Activated CD8-positive, alpha-beta T cell treated with anti-CD3 and anti-CD28 coated beads, Interleukin-2, amount 10 ng/mL, durations not matched to agents 7 days and 5 days (primary cell): ENCODE measurements at regions not wholly inside any gene's neighbourhood (a gene's known extent, or its start where the extent isn't known, plus 50 kb on each side); places are given as distances from the start of the nearest gene placed in this dataset.

Experiments used
- ATAC-seq: fragments of 150-1000 bp; cut with Tn5 transposase; one replicate; pipeline ENCODE4 v1.10.0; 2021; ENCODE audit warnings: moderate library complexity
- CTCF ChIA-PET: fragments of 350-600 bp; sonication (Branson Sonifier 250); formaldehyde crosslinking; loops from one replicate; lab custom pipeline; 2021; ENCODE audit warnings: antibody characterized with exemption; lab: Charles Lee
- POLR2A ChIA-PET: fragments of 350-600 bp; sonication (Branson Sonifier 250); formaldehyde crosslinking; loops from one replicate; lab custom pipeline; 2021; ENCODE audit warnings: antibody characterized with exemption; lab: Charles Lee
- DNase-seq: peaks from one replicate; pipeline ENCODE4 v3.0.0-alpha.2; 2020
- H3K27ac Mint-ChIP-seq: one replicate; pipeline ENCODE4 v1.8.0; 2021; ENCODE audit warnings: mild to moderate bottlenecking, mixed read lengths
- H3K27me3 Mint-ChIP-seq: one replicate; pipeline ENCODE4 v1.8.0; 2021; ENCODE audit warnings: low read depth, mixed read lengths
- H3K36me3 Mint-ChIP-seq: one replicate; pipeline ENCODE4 v1.8.0; 2021; ENCODE audit warnings: low read depth, mixed read lengths
- H3K4me1 Mint-ChIP-seq: one replicate; pipeline ENCODE4 v1.8.0; 2021; ENCODE audit warnings: low read depth, mixed read lengths
- H3K4me3 Mint-ChIP-seq: one replicate; pipeline ENCODE4 v1.8.0; 2021; ENCODE audit warnings: mild to moderate bottlenecking, mixed read lengths
- H3K9me3 Mint-ChIP-seq: one replicate; pipeline ENCODE4 v1.8.0; 2022; ENCODE audit warnings: mixed read lengths; ENCODE audit not compliant: insufficient read depth

DNA sequence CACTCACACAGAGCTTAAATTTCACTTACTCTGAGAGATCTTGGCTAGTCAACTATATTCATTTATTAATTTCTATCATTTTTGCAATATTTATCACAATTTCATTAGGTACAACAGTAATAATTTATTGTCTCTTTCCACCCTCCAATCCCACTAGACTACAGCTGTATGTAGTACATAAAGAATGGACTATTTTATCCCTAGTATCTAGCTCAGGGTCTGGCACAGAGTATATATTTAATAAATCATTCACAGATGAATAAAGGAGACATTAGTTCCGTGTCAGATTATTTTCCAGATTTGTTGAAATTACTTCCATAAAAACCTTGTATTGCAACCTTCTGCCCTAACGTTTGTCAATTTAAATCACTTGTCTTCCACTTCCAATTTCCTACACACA lies 1781.1 kb upstream of the SEL1L start:
- DNase-seq (no peak), ATAC-seq (no peak)
- Mint-ChIP-seq H3K36me3 (no peaks in the 10 kb centered on the region), H3K4me1 (no peaks in the 10 kb centered on the region), H3K4me3 (no peak overlapping the region), H3K27me3 (no peaks in the 10 kb centered on the region), H3K27ac (no peak overlapping the region), H3K9me3 (peaks cover 6% of the 10 kb centered on the region)
- CTCF ChIA-PET: no interaction called here
- POLR2A ChIA-PET: no interaction called here

DNA sequence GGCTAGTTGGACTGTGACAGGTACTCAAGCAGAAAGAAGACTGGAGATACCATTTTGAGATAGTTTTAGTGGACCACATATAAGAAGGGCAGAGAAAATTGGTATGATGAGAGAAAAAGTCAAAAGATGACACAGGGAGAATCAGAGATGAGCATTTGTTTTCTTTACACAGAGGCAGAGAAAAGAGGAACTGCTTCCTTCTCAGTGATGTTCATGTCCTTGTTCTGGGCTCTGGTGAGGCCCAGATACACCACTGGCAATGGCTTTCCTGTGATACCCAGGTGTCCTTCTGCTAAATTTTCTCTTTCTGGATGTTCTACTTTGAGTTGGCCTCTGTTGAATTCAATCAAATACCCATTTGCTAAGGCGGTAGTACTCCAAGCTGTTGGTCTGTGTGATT lies 1782.7 kb upstream of the SEL1L start:
- Mint-ChIP-seq H3K36me3 (no peaks in the 10 kb centered on the region), H3K4me3 (no peak overlapping the region), H3K27me3 (no peaks in the 10 kb centered on the region), H3K27ac (no peak overlapping the region), H3K9me3 (peaks cover 6% of the 10 kb centered on the region), H3K4me1 (no peaks in the 10 kb centered on the region)
- CTCF ChIA-PET: no interaction called here
- DNase-seq (no peak), ATAC-seq (no peak)
- POLR2A ChIA-PET: no interaction called here

DNA sequence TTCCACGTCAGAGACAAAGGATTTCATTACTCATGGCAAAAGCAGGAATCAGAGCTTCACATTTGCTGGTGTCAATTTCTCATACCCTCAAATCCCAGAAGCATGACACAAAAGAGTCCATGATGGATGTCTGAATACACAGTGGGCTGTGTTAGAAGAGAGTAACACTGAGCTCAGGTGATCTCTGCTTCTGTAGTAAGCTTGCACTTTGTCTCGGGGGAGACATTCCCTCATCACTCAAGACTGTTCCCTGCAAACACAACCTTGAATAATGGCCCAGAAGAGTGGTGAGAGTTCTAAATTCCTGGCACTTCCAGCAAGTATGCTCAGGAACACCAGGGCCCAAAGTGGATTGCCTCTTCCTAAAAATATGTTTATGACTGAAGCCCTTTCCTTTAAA lies 1787.2 kb upstream of the SEL1L start:
- Mint-ChIP-seq H3K9me3 (peaks cover 6% of the 10 kb centered on the region), H3K4me1 (no peaks in the 10 kb centered on the region), H3K27me3 (no peaks in the 10 kb centered on the region), H3K4me3 (no peak overlapping the region), H3K27ac (no peak overlapping the region), H3K36me3 (no peaks in the 10 kb centered on the region)
- ChIA-PET CTCF (no interaction called here), POLR2A (no interaction called here)
- DNase-seq (no peak), ATAC-seq (no peak)

DNA sequence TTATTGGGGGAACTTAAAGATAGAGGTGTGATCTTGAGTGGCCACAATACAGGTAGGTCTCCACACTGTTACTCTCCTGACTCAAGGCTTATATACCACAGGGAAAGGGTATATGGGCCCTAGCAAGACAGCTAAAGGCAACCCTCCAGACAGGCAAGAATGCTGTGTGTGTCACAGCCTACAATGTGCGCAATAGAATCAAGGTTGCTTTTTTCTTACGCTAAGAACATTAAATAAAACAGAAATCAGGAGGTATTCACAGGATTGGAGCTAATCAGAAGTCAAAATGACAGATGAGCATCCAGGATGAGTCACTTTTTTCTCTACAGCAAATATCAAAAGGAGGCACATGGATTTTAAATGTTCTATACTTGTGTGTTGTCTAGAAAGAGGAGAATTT lies 1797.9 kb upstream of the SEL1L start:
- Mint-ChIP-seq H3K4me1 (no peaks in the 10 kb centered on the region), H3K27ac (no peak overlapping the region), H3K9me3 (peaks cover 8% of the 10 kb centered on the region), H3K27me3 (no peaks in the 10 kb centered on the region), H3K36me3 (no peaks in the 10 kb centered on the region), H3K4me3 (no peak overlapping the region)
- ChIA-PET POLR2A (no interaction called here), CTCF (no interaction called here)
- ATAC-seq: no peak
- DNase-seq: no peak

DNA sequence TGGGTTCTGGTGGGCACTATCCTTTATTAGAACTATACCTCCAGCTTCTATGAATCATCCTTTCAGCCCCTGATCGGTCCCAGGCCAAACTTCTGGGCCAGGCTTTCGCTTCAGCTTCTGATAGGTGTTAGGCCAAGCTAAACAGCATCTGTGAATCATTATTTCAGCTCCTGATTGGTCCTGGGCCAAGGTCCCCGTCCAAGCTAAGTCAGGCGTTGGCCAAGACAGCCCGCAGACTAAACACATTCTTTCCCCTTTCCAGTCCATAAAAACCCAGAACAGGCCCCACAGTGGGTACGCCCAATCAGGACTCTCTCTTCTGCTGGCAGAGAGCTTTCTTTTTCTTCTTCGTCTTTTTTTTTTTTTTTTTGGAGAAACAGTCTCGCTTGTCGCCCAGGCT lies 1808.9 kb upstream of the SEL1L start:
- Mint-ChIP-seq H3K4me1 (no peaks in the 10 kb centered on the region), H3K27me3 (no peaks in the 10 kb centered on the region), H3K36me3 (no peaks in the 10 kb centered on the region), H3K9me3 (peaks cover 16% of the 10 kb centered on the region), H3K27ac (no peak overlapping the region), H3K4me3 (no peak overlapping the region)
- ChIA-PET POLR2A (no interaction called here), CTCF (no interaction called here)
- ATAC-seq (no peak), DNase-seq (no peak)

DNA sequence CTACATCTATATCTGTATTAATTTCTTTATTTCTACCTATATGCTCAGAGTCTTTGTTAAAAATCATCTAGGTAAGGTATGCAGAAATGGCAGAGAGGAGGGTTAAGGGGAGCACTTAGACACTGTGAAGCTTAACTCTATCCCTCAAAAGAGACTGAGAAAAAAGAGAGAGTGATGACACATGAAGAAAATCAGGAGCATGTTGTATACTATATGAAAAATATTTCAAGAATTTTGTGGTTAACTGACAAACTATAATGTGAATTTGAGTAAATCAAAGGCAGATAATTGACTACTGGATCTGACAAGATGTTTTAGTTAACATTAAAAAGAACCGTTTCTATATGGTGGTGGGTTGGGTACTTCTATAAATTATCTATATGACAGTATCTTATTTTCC lies 1814.2 kb upstream of the SEL1L start:
- no peak overlapping the region for H3K4me3 Mint-ChIP-seq
- ChIA-PET CTCF (no interaction called here), POLR2A (no interaction called here)
- H3K9me3 Mint-ChIP-seq: peaks cover 11% of the 10 kb centered on the region
- DNase-seq (no peak), ATAC-seq (no peak)
- H3K27me3 Mint-ChIP-seq: no peaks in the 10 kb centered on the region
- no peak overlapping the region for H3K27ac Mint-ChIP-seq
- no peaks in the 10 kb centered on the region for H3K4me1 Mint-ChIP-seq
- H3K36me3 Mint-ChIP-seq: no peaks in the 10 kb centered on the region

DNA sequence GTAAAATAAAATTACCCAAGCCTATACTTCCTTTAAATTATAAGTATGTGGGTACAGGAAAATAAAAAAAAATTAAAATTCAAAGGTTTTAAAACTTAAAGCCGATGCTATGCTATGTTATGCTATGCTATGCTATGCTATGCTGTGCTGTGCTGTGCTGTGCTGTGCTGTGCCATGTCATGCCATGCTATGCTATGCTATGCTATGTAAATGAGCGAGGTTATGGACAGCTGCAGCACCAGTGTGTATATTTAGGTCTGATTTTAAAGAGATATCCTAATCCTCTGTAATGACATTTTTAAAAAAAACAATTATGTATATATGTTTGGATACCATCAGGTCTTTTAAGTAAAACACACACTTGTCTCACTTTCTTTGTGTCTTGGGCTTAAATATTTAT lies 1822.0 kb upstream of the SEL1L start:
- DNase-seq: no peak
- no peak for ATAC-seq
- POLR2A ChIA-PET: no interaction called here
- Mint-ChIP-seq H3K9me3 (peaks cover 12% of the 10 kb centered on the region), H3K27me3 (no peaks in the 10 kb centered on the region), H3K36me3 (no peaks in the 10 kb centered on the region), H3K27ac (no peak overlapping the region), H3K4me1 (no peaks in the 10 kb centered on the region), H3K4me3 (no peak overlapping the region)
- CTCF ChIA-PET: no interaction called here

DNA sequence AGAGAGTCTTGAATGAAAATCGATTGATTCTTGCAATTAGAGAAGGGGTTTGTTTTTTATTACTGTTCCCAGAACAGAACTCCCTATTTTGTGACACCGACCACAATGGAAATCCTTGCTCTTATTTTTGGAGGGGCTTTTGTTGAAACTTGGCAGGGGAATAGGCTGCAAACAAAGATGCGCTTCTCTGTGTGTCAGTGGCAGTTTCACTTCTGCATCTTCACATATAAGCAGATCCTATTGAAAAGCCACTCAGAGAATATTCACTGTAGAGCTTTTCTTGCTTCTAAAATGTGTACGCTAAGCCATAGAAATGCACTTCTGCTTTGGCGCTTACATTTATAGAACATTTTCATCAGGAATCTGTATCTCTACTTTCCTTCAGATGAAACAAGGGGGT lies 1822.4 kb upstream of the SEL1L start:
- H3K4me3 Mint-ChIP-seq: no peak overlapping the region
- POLR2A ChIA-PET: no interaction called here
- peaks cover 13% of the 10 kb centered on the region for H3K9me3 Mint-ChIP-seq

DNA sequence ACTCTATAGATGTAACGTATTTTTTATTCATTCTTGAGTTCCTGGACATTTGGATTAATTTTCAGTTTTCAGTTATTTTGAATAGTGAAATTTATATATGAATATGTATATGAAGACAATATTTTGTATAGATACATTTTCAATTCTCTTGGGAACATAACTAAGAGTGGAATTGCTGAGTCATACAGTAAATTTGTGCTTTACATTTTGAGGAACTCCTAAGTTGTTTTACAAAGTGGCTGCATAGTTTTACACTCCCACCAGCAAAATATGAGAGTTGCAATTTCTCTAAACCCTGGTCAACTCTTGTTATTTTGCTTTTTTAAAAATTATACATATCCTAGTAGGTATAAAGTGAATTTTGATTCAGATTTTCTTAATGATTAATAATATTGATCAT lies 1838.6 kb upstream of the SEL1L start:
- H3K4me1 Mint-ChIP-seq: no peaks in the 10 kb centered on the region
- POLR2A ChIA-PET: no interaction called here
- DNase-seq (no peak), ATAC-seq (no peak)
- H3K36me3 Mint-ChIP-seq: no peaks in the 10 kb centered on the region
- CTCF ChIA-PET: no interaction called here
- no peak overlapping the region for H3K4me3 Mint-ChIP-seq
- no peaks in the 10 kb centered on the region for H3K27me3 Mint-ChIP-seq
- no peak overlapping the region for H3K27ac Mint-ChIP-seq
- H3K9me3 Mint-ChIP-seq: peaks cover 10% of the 10 kb centered on the region

More for the DNA sequence above, 1822.4 kb upstream of the SEL1L start:
- CTCF ChIA-PET: no interaction called here
- Mint-ChIP-seq H3K27ac (no peak overlapping the region), H3K36me3 (no peaks in the 10 kb centered on the region), H3K4me1 (no peaks in the 10 kb centered on the region), H3K27me3 (no peaks in the 10 kb centered on the region)
- DNase-seq (no peak), ATAC-seq (no peak)

DNA sequence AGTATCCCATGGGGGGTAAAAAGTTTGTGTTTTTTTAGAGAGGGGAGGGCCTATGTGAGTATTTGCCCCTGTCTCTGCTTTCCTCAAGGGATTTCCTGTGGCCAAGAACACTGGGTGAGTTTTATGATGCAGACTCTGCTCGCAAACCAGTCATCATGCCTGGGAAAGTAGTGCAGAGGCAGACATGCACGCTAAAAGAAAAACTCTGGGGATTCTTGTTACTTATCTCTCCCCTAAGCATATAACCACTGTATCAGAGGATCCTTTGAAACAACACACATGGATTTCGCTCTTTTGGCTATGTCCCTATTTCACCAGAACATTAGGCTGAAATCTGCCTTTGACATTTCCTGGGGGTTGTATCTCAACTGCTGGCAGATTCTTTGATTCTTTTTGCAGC lies 1845.8 kb upstream of the SEL1L start:
- ChIA-PET POLR2A (no interaction called here), CTCF (no interaction called here)
- DNase-seq (no peak), ATAC-seq (no peak)
- H3K36me3 Mint-ChIP-seq: no peaks in the 10 kb centered on the region
- no peaks in the 10 kb centered on the region for H3K4me1 Mint-ChIP-seq
- no peak overlapping the region for H3K27ac Mint-ChIP-seq
- no peak overlapping the region for H3K4me3 Mint-ChIP-seq
- H3K27me3 Mint-ChIP-seq: no peaks in the 10 kb centered on the region
- H3K9me3 Mint-ChIP-seq: peaks cover 18% of the 10 kb centered on the region

DNA sequence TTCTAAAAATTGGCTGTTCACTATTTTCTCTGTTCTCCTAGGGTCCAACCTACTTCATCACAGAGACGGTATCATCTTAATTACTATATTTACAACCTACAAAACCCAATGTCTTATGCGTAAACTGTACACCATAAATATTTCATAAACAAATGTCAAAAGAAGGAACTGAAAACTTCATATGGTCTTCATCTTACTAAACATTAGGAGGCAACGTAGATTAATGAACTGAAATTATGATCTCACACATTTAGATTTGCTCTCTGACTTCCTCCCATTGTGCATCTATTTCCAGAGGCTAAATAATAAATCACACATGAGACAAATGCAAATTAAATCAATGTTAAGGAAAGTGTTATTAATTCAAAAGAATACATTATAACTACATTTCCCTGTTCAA lies 1850.6 kb upstream of the SEL1L start:
- H3K27me3 Mint-ChIP-seq: no peaks in the 10 kb centered on the region
- no peak for ATAC-seq

DNA sequence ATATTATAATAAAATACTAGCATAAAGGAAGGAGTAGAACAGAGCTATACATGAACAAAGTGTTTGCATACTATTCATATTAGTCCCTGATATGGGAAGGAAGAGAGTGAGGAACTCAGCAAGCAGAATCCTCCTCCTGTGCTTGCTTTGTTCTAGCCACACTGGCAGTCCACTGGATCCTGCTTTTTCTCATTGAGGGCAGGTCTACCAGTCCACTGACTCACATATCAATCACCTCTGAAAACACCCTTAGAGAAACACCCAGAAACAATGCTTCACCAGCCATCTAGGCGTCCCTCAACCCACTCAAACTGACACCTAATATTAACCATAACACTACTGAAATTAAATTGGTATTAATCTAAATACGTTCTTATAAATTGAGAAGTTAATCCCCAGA lies 1861.7 kb upstream of the SEL1L start:
- POLR2A ChIA-PET: no interaction called here
- Mint-ChIP-seq H3K4me3 (no peak overlapping the region), H3K4me1 (no peaks in the 10 kb centered on the region), H3K9me3 (peaks cover 8% of the 10 kb centered on the region), H3K27ac (no peak overlapping the region), H3K36me3 (no peaks in the 10 kb centered on the region), H3K27me3 (no peaks in the 10 kb centered on the region)
- DNase-seq (no peak), ATAC-seq (no peak)
- CTCF ChIA-PET: no interaction called here

More for the DNA sequence above, 1850.6 kb upstream of the SEL1L start:
- ChIA-PET CTCF (no interaction called here), POLR2A (no interaction called here)
- DNase-seq: no peak
- Mint-ChIP-seq H3K9me3 (peaks cover 22% of the 10 kb centered on the region), H3K27ac (no peak overlapping the region), H3K36me3 (no peaks in the 10 kb centered on the region), H3K4me1 (no peaks in the 10 kb centered on the region), H3K4me3 (no peak overlapping the region)

DNA sequence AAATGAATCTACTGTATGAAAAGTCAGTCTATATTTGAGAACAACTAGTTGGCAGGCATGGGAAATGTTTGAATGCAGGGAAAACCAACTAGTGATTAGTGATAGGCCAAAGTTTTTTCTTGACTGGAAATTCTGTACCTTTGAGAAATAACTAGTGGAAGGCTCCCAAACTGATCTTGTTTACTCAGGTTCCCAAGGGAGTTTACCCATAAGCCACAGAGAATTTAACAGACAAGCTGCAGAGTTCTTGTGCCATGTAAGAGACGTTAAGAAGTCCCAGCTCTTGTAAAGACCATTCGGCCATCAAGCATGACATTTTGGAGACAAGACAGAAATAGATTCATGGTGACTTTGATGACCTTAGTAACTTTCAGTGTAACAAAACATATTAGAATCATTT lies 1882.8 kb upstream of the SEL1L start:
- Mint-ChIP-seq H3K4me3 (no peak overlapping the region), H3K36me3 (no peaks in the 10 kb centered on the region), H3K9me3 (peaks cover 3% of the 10 kb centered on the region), H3K4me1 (no peaks in the 10 kb centered on the region), H3K27ac (no peak overlapping the region), H3K27me3 (no peaks in the 10 kb centered on the region)
- ChIA-PET POLR2A (no interaction called here), CTCF (no interaction called here)
- ATAC-seq (no peak), DNase-seq (no peak)
